Keratinocyte (primary cell): ENCODE measurements at regions not wholly inside any gene's neighbourhood (a gene's known extent, or its start where the extent isn't known, plus 50 kb on each side); places are given as distances from the start of the nearest gene placed in this dataset.

Experiments
- CTCF ChIP-seq, 3 experiments: IDR thresholded peaks in 1 of 3; conservative IDR thresholded peaks in 1 of 3; optimal IDR thresholded peaks in 1 of 3; 2 replicates in 2 of 3; 3 replicates in 1 of 3; pipeline versions ENCODE3 to v1.5.1; 2011; ENCODE audit warnings: low read length in 3 of 3, mild to moderate bottlenecking in 3 of 3, moderate library complexity in 2 of 3, control low read depth in 1 of 3, inconsistent platforms in 1 of 3; ENCODE audit not compliant: insufficient read depth in 2 of 3; ENCODE audit errors: extremely low read depth in 1 of 3
- EZH2 ChIP-seq: IDR thresholded peaks from one replicate; pipeline ENCODE4 v1.6.1; 2012; ENCODE audit warnings: inconsistent platforms, mild to moderate bottlenecking, low read length, moderate library complexity

GRCh38 chr15:79190093-79190492, 92.4 kb upstream of the ANKRD34C start:
- TF ChIP-seq CTCF (optimal IDR thresholded peaks at IDR 0.05 in 1 of 3, IDR thresholded peaks at IDR 0.05 in 1 of 3, conservative IDR thresholded peaks at IDR 0.05 in 1 of 3; ENCODE audit: extremely low read depth in 1 of 3, insufficient read depth in 2 of 3, low read length in 3 of 3) (no peak), EZH2 (no peak)
